HUES6 (cell line): ENCODE measurements at regions not wholly inside any gene's neighbourhood (a gene's known extent, or its start where the extent isn't known, plus 50 kb on each side); places are given as distances from the start of the nearest gene placed in this dataset.
"Not testable (repeated sequence)": the region's sequence is repeated elsewhere in the genome, so short reads cannot be mapped to it uniquely, and the experiment has no call there.

ENCODE experiments used
- H3K27ac ChIP-seq: 2 replicates; pipeline ENCODE4 v1.7.0; 2013; ENCODE audit warnings: low read depth, mild to moderate bottlenecking, low read length, inconsistent platforms
- H3K27me3 ChIP-seq: 2 replicates; pipeline ENCODE4 v1.6.1; 2013; ENCODE audit warnings: low read length; ENCODE audit not compliant: control insufficient read depth, insufficient read depth
- H3K36me3 ChIP-seq: 2 replicates; pipeline ENCODE4 v1.6.1; 2013; ENCODE audit warnings: low read length; ENCODE audit not compliant: control insufficient read depth, insufficient read depth
- H3K4me1 ChIP-seq: 2 replicates; pipeline ENCODE4 v1.6.1; 2013; ENCODE audit warnings: low read length; ENCODE audit not compliant: control insufficient read depth, insufficient read depth
- H3K4me3 ChIP-seq: 2 replicates; pipeline ENCODE4 v1.5.1; 2013; ENCODE audit warnings: low read depth, low read length
- H3K9ac ChIP-seq: one replicate; pipeline ENCODE4 v1.6.1; 2013; ENCODE audit warnings: mild to moderate bottlenecking, low read length
- H3K9me3 ChIP-seq: 2 replicates; pipeline ENCODE4 v1.6.1; 2013; ENCODE audit warnings: low read depth, low read length; ENCODE audit not compliant: control insufficient read depth, insufficient read depth

GRCh38 chr14:29403091-29403490 lies 524.6 kb downstream of the PRKD1 start:
- no peak overlapping the region for H3K27ac ChIP-seq
- H3K27me3 ChIP-seq = no peaks in the 10 kb centered on the region
- 0 out of 2 replicates have a peak, but pooled peaks cover 4% of the 10 kb centered on the region for H3K9me3 ChIP-seq
- H3K36me3 ChIP-seq = no peaks in the 10 kb centered on the region
- no peaks in the 10 kb centered on the region for H3K4me1 ChIP-seq
- H3K9ac ChIP-seq = no peak overlapping the region
- no peak overlapping the region for H3K4me3 ChIP-seq

- H3K27me3 ChIP-seq = no peaks in the 10 kb centered on the region
- H3K4me3 ChIP-seq = no peak overlapping the region
- no peak overlapping the region for H3K9ac ChIP-seq
These were observed 517.1 kb downstream of the PRKD1 start for GRCh38 chr14:29410581-29410980.

GRCh38 chr14:29414931-29415330 lies 512.7 kb downstream of the PRKD1 start:
- not testable (repeated sequence) for H3K36me3 ChIP-seq, H3K9ac ChIP-seq, H3K4me1 ChIP-seq, H3K4me3 ChIP-seq, H3K9me3 ChIP-seq, H3K27me3 ChIP-seq, H3K27ac ChIP-seq

More at GRCh38 chr14:29410581-29410980, 517.1 kb downstream of the PRKD1 start:
- no peak overlapping the region for H3K27ac ChIP-seq
- H3K9me3 ChIP-seq = peaks cover 15% of the 10 kb centered on the region
- H3K36me3 ChIP-seq = no peaks in the 10 kb centered on the region
- H3K4me1 ChIP-seq = no peaks in the 10 kb centered on the region

GRCh38 chr14:29419736-29420135 lies 507.9 kb downstream of the PRKD1 start:
- no peaks in the 10 kb centered on the region for H3K27me3 ChIP-seq
- H3K27ac ChIP-seq = no peak overlapping the region
- H3K4me1 ChIP-seq = no peaks in the 10 kb centered on the region
- no peak overlapping the region for H3K4me3 ChIP-seq
- H3K9ac ChIP-seq = no peak overlapping the region
- H3K9me3 ChIP-seq = no peaks in the 10 kb centered on the region
- no peaks in the 10 kb centered on the region for H3K36me3 ChIP-seq

GRCh38 chr14:29421156-29421728 lies 506.4 kb downstream of the PRKD1 start:
- no peak overlapping the region for H3K27ac ChIP-seq
- no peaks in the 10 kb centered on the region for H3K9me3 ChIP-seq
- H3K27me3 ChIP-seq = no peaks in the 10 kb centered on the region
- no peaks in the 10 kb centered on the region for H3K4me1 ChIP-seq
- no peaks in the 10 kb centered on the region for H3K36me3 ChIP-seq
- no peak overlapping the region for H3K4me3 ChIP-seq
- no peak overlapping the region for H3K9ac ChIP-seq

- H3K27ac ChIP-seq = no peak overlapping the region
- H3K4me3 ChIP-seq = no peak overlapping the region
- no peaks in the 10 kb centered on the region for H3K27me3 ChIP-seq
- no peaks in the 10 kb centered on the region for H3K9me3 ChIP-seq
- no peaks in the 10 kb centered on the region for H3K36me3 ChIP-seq
- no peak overlapping the region for H3K9ac ChIP-seq
- H3K4me1 ChIP-seq = no peaks in the 10 kb centered on the region
These were observed 501.8 kb downstream of the PRKD1 start for GRCh38 chr14:29425705-29426482.

GRCh38 chr14:29442696-29443095 lies 485.0 kb downstream of the PRKD1 start:
- Histone ChIP-seq H3K27ac (no peak overlapping the region), H3K36me3 (no peaks in the 10 kb centered on the region), H3K9ac (no peak overlapping the region), H3K27me3 (no peaks in the 10 kb centered on the region), H3K4me1 (no peaks in the 10 kb centered on the region), H3K9me3 (peaks cover 3% of the 10 kb centered on the region; the same call in 1 of the 2 replicates), H3K4me3 (no peak overlapping the region)

- Histone ChIP-seq H3K27ac (no peak overlapping the region), H3K36me3 (no peaks in the 10 kb centered on the region), H3K4me1 (no peaks in the 10 kb centered on the region), H3K4me3 (no peak overlapping the region), H3K9me3 (no peaks in the 10 kb centered on the region), H3K9ac (no peak overlapping the region), H3K27me3 (no peaks in the 10 kb centered on the region)
These were observed 483.4 kb downstream of the PRKD1 start for GRCh38 chr14:29444216-29444615.

DNA sequence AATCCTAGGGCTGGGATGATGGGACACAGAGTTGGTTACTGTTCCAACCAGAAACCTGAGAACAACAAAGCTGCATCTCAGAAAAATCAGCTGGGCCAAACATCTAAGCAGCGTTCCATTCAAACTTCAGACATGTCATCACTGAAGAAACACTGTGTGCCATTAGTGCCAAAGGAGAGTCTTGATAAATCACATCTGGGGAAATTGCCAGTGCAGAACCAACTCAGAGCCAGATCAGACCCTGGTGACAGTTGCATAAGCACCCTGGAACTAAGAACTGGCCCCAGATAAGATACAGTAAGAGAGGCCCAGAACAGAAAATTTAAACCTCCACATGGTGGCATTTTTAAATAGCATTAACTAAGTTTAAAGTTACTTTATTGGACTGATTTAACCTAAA lies 482.8 kb downstream of the PRKD1 start:
- no peak overlapping the region for H3K27ac ChIP-seq
- no peaks in the 10 kb centered on the region for H3K9me3 ChIP-seq
- H3K9ac ChIP-seq = no peak overlapping the region
- no peak overlapping the region for H3K4me3 ChIP-seq
- H3K4me1 ChIP-seq = no peaks in the 10 kb centered on the region
- H3K27me3 ChIP-seq = no peaks in the 10 kb centered on the region
- no peaks in the 10 kb centered on the region for H3K36me3 ChIP-seq

- H3K4me3 ChIP-seq = no peak overlapping the region
- H3K27me3 ChIP-seq = no peaks in the 10 kb centered on the region
- no peak overlapping the region for H3K9ac ChIP-seq
- no peaks in the 10 kb centered on the region for H3K36me3 ChIP-seq
- H3K9me3 ChIP-seq = no peaks in the 10 kb centered on the region
- no peaks in the 10 kb centered on the region for H3K4me1 ChIP-seq
- no peak overlapping the region for H3K27ac ChIP-seq
These were observed 480.7 kb downstream of the PRKD1 start for GRCh38 chr14:29446971-29447370.

DNA sequence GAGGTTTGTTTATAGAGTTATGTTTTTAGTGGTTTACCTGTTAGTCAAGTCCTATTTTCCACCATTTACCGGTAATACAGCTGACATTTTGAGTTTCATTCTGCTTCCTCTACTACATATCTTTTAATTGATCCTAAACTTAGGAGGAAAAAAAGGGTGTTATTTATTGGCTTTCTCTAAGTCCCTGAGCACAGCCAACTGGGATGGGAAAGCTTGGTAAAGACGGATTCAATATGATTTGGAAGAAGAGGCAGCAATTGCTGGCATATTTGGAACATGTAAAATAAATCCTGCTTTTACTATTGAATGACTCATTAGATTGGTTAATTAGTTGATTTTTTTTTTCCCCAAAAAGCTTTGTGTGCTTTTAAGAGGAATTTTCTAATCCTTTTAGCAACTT lies 475.7 kb downstream of the PRKD1 start:
- Histone ChIP-seq H3K9ac (no peak overlapping the region), H3K4me1 (no peaks in the 10 kb centered on the region), H3K27me3 (no peaks in the 10 kb centered on the region), H3K27ac (no peak overlapping the region), H3K36me3 (no peaks in the 10 kb centered on the region), H3K4me3 (no peak overlapping the region), H3K9me3 (no peaks in the 10 kb centered on the region)
